ENCODE measurements at regions not wholly inside any gene's neighbourhood (a gene's known extent, or its start where the extent isn't known, plus 50 kb on each side); places are given as distances from the start of the nearest gene placed in this dataset.

DNA sequence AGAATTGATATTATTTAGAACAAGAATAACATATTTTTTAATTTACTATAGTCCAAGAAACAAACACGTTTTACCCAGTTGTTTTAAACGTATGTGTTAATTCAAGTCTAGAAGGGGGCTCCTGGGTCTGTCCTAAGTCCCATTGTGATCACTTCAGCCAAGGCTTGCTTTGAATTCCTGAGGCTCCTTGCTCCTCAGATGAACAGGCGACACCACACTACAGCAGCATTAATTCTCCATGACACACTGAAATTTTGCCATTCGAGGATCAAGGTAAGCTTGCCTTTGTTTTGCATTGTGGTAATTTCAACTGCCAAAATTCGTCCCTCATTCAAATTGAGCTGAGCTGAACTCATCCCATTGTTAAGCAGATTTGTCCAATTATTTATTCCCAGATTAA, 1442.6 kb downstream of the SLITRK5 start:
- no peak for DNase-seq
- H3K4me3 Mint-ChIP-seq = no peak overlapping the region
- H3K36me3 Mint-ChIP-seq (ENCODE audit: low read depth) = no peaks in the 10 kb centered on the region
- no peak overlapping the region for H3K27ac Mint-ChIP-seq
- TF ChIP-seq, protein P1, sequence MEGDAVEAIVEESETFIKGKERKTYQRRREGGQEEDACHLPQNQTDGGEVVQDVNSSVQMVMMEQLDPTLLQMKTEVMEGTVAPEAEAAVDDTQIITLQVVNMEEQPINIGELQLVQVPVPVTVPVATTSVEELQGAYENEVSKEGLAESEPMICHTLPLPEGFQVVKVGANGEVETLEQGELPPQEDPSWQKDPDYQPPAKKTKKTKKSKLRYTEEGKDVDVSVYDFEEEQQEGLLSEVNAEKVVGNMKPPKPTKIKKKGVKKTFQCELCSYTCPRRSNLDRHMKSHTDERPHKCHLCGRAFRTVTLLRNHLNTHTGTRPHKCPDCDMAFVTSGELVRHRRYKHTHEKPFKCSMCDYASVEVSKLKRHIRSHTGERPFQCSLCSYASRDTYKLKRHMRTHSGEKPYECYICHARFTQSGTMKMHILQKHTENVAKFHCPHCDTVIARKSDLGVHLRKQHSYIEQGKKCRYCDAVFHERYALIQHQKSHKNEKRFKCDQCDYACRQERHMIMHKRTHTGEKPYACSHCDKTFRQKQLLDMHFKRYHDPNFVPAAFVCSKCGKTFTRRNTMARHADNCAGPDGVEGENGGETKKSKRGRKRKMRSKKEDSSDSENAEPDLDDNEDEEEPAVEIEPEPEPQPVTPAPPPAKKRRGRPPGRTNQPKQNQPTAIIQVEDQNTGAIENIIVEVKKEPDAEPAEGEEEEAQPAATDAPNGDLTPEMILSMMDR (IDR thresholded peaks at IDR 0.05) = no peak
- intact Hi-C loops (cut with micrococcal nuclease) = no loop called here
- ChIA-PET CTCF (no interaction called here), POLR2A (no interaction called here)
- H3K9me3 Mint-ChIP-seq = peaks cover 6% of the 10 kb centered on the region
- H3K27me3 Mint-ChIP-seq = no peaks in the 10 kb centered on the region
- no peak for ATAC-seq (ENCODE audit: low read depth)
- no peaks in the 10 kb centered on the region for H3K4me1 Mint-ChIP-seq

DNA sequence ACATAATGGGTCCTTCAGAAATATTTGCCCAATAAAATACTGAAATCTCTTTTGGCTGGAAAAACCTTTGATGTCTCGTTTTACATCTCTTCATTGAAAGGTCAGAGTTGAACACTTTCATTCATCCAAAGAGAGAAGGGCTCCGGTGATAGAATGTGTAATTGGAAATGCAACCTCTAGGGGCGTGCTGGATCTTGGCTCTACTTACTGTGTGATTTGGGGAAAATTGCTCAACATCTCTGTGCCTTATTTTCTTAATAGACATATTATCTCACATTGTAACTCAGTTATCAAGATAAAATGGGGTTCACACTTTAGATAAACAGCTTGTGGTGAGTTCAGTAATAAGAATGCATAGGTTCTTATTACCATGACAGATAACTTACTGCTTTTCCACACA, 1444.1 kb downstream of the SLITRK5 start:
- H3K4me1 Mint-ChIP-seq = no peaks in the 10 kb centered on the region
- H3K27me3 Mint-ChIP-seq = no peaks in the 10 kb centered on the region
- TF ChIP-seq, protein P1 (IDR thresholded peaks at IDR 0.05) = no peak
- H3K27ac Mint-ChIP-seq = no peak overlapping the region
- H3K36me3 Mint-ChIP-seq (ENCODE audit: low read depth) = no peaks in the 10 kb centered on the region
- H3K4me3 Mint-ChIP-seq = no peak overlapping the region
- POLR2A ChIA-PET = no interaction called here
- CTCF ChIA-PET = no interaction called here
- ATAC-seq (ENCODE audit: low read depth) = no peak
- H3K9me3 Mint-ChIP-seq = peaks cover 3% of the 10 kb centered on the region
- intact Hi-C loops (cut with micrococcal nuclease) = no loop called here
- DNase-seq = no peak

DNA sequence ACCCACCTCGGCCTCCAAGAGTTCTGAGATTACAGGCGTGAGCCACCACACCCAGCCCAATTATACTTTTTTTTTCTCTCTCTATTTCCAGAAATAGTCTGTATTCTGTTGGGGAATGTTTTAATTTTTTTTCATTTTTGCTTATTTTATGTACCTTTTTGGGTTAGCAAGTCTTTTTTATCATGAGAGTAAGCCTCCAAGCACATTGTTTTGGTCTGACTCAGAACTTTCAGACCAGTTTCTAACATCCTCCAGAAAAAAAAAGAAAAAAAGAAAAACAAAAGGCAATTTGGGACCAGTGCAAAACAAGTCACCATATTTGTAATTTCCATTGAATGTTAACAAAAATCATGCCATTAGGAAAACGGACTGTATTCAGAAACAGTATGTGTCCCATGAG, 1465.5 kb downstream of the SLITRK5 start:
- POLR2A ChIA-PET = no interaction called here
- Mint-ChIP-seq H3K4me1 (no peaks in the 10 kb centered on the region), H3K4me3 (no peak overlapping the region), H3K36me3 (ENCODE audit: low read depth) (no peaks in the 10 kb centered on the region), H3K27me3 (no peaks in the 10 kb centered on the region), H3K27ac (no peak overlapping the region), H3K9me3 (no peaks in the 10 kb centered on the region)
- TF ChIP-seq, protein P1 (IDR thresholded peaks at IDR 0.05) = no peak
- DNase-seq (no peak), ATAC-seq (ENCODE audit: low read depth) (no peak)
- intact Hi-C loops (cut with micrococcal nuclease) = no loop called here
- CTCF ChIA-PET = no interaction called here

DNA sequence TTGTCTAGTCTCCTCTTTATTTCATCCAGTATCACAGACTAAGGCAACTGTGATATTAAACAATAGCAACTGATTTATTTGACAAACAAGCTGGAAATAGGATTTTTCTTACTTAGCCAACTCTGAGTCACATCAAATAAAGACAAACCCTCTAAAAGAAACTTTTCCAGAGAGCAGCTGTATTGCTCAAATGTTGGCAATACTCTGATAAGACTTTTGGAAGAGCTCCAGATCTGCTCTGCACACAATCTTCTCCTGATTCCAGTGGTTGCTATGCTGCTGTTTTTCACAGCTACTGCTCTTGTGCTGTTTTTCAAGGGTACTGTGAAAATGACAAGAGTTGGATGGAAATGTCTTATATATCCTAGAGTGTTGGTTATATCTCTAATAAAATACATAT, 1479.2 kb downstream of the SLITRK5 start:
- Mint-ChIP-seq H3K27me3 (no peaks in the 10 kb centered on the region), H3K27ac (no peak overlapping the region), H3K4me3 (no peak overlapping the region), H3K4me1 (no peaks in the 10 kb centered on the region), H3K36me3 (ENCODE audit: low read depth) (no peaks in the 10 kb centered on the region), H3K9me3 (peaks cover 2% of the 10 kb centered on the region)
- POLR2A ChIA-PET = no interaction called here
- intact Hi-C loops (cut with micrococcal nuclease) = no loop called here
- no peak for ATAC-seq (ENCODE audit: low read depth)
- TF ChIP-seq, protein P1 (IDR thresholded peaks at IDR 0.05) = no peak
- CTCF ChIA-PET = no interaction called here
- no peak for DNase-seq

DNA sequence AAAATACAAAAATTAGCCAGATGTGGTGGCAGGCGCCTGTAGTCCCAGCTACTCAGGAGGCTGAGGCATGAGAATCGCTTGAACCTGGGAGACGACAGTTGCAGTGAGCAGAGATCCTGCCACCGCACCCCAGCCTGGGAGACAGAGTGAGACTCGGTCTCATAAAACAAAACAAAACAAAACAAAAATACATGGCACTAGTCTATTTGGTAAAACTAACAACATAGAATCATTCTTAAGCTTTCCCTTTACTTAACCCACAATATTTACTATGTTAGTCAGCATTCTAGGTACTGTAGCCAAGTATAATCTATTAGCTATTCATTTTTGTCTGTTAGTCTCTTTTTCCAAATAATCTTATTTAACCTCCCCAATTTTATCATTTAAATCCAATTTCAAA, 1482.8 kb downstream of the SLITRK5 start:
- Mint-ChIP-seq H3K9me3 (peaks cover 3% of the 10 kb centered on the region), H3K27me3 (no peaks in the 10 kb centered on the region), H3K4me3 (no peak overlapping the region), H3K27ac (no peak overlapping the region), H3K4me1 (no peaks in the 10 kb centered on the region), H3K36me3 (ENCODE audit: low read depth) (no peaks in the 10 kb centered on the region)
- CTCF ChIA-PET = no interaction called here
- no peak for DNase-seq
- POLR2A ChIA-PET = no interaction called here
- intact Hi-C loops (cut with micrococcal nuclease) = no loop called here
- no peak for ATAC-seq (ENCODE audit: low read depth)
- TF ChIP-seq, protein P1 (IDR thresholded peaks at IDR 0.05) = no peak
